ENCODE measurements at regions not wholly inside any gene's neighbourhood (a gene's known extent, or its start where the extent isn't known, plus 50 kb on each side); places are given as distances from the start of the nearest gene placed in this dataset.
"Not testable (repeated sequence)": the region's sequence is repeated elsewhere in the genome, so short reads cannot be mapped to it uniquely, and the experiment has no call there.

GRCh38 chr2:89985650-89986049, 1294.2 kb downstream of the RPIA start:
- H3K27ac Mint-ChIP-seq; DNase-seq (ENCODE audit: low spot score in 2 of 2, unreplicated experiment in 2 of 2); H3K4me1 Mint-ChIP-seq; H3K36me3 Mint-ChIP-seq; H3K4me3 Mint-ChIP-seq; H3K27me3 Mint-ChIP-seq (ENCODE audit: low read depth): not testable (repeated sequence)
- H3K9me3 Mint-ChIP-seq = peaks cover 29% of the 10 kb centered on the region

- not testable (repeated sequence) for H3K4me3 Mint-ChIP-seq
- H3K9me3 Mint-ChIP-seq = peaks cover 30% of the 10 kb centered on the region
These were observed 1295.1 kb downstream of the RPIA start for GRCh38 chr2:89986532-89986931.

GRCh38 chr2:89996779-89997178, 1305.3 kb downstream of the RPIA start:
- H3K27me3 Mint-ChIP-seq (ENCODE audit: low read depth) = not testable (repeated sequence)

More at GRCh38 chr2:89986532-89986931, 1295.1 kb downstream of the RPIA start:
- not testable (repeated sequence) for H3K4me1 Mint-ChIP-seq; H3K27ac Mint-ChIP-seq; H3K36me3 Mint-ChIP-seq; H3K27me3 Mint-ChIP-seq (ENCODE audit: low read depth); DNase-seq (ENCODE audit: low spot score in 2 of 2, unreplicated experiment in 2 of 2)

DNA sequence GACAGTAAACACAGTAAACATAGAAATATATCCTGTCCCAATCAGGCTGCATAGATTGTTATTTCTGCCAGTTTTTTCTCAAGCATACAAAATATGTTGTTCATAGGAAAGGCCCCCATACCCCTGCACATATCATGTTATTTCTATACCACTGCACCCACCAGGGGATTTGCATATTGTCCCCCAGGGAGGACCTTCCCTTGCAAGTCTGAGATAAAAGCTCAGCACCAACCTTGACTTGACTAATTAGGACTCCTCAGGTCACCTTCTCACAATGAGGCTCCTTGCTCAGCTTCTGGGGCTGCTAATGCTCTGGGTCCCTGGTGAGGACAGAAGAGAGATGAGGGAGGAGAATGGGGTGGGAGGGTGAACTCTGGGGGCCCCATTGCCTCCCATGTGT, 1313.1 kb downstream of the RPIA start:
- not testable (repeated sequence) for H3K36me3 Mint-ChIP-seq; DNase-seq (ENCODE audit: low spot score in 2 of 2, unreplicated experiment in 2 of 2); H3K4me3 Mint-ChIP-seq; H3K27ac Mint-ChIP-seq; H3K4me1 Mint-ChIP-seq; H3K27me3 Mint-ChIP-seq (ENCODE audit: low read depth)
- H3K9me3 Mint-ChIP-seq = peaks cover 11% of the 10 kb centered on the region

More at GRCh38 chr2:89996779-89997178, 1305.3 kb downstream of the RPIA start:
- not testable (repeated sequence) for DNase-seq (ENCODE audit: low spot score in 2 of 2, unreplicated experiment in 2 of 2); H3K4me3 Mint-ChIP-seq; H3K27ac Mint-ChIP-seq; H3K4me1 Mint-ChIP-seq; H3K36me3 Mint-ChIP-seq
- peaks cover 19% of the 10 kb centered on the region for H3K9me3 Mint-ChIP-seq

DNA sequence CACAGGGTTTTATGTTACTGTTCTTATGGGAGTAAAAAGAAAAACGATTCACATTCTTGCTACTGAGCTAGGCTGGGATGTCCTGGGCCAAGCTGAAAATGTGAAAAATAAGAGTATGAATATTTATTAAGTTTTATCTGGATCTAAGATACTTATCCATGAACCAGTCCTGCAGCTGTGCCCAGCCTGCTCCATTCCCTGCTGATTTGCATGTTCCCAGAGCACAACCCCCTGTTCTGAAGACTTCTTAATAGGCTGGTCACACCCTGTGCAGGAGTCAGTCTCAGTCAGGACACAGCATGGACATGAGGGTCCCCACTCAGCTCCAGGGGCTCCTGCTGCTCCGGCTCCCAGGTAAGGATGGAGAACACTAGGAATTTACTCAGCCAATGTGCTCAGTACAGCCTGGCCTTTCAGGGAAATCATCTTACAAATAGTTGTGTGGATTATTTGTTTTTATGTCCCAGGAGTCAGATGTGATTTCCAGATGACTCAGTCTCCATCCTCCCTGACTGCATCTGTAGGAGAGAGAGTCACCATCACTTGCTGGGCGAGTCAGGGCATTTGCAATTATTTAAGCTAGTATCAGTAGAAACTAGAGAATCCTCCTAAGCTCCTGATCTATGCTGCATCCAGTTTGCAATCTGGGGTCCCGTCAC, 1319.1 kb downstream of the RPIA start:
- not testable (repeated sequence) for H3K27ac Mint-ChIP-seq; DNase-seq (ENCODE audit: low spot score in 2 of 2, unreplicated experiment in 2 of 2); H3K9me3 Mint-ChIP-seq; H3K4me3 Mint-ChIP-seq; H3K4me1 Mint-ChIP-seq; H3K27me3 Mint-ChIP-seq (ENCODE audit: low read depth); H3K36me3 Mint-ChIP-seq

- not testable (repeated sequence) for H3K4me3 Mint-ChIP-seq; H3K4me1 Mint-ChIP-seq; H3K27me3 Mint-ChIP-seq (ENCODE audit: low read depth); H3K36me3 Mint-ChIP-seq; H3K27ac Mint-ChIP-seq; DNase-seq (ENCODE audit: low spot score in 2 of 2, unreplicated experiment in 2 of 2); H3K9me3 Mint-ChIP-seq
These were observed 1319.6 kb downstream of the RPIA start for GRCh38 chr2:90011101-90011443.

GRCh38 chr2:90019908-90020307, 1328.4 kb downstream of the RPIA start:
- not testable (repeated sequence) for H3K36me3 Mint-ChIP-seq; DNase-seq (ENCODE audit: low spot score in 2 of 2, unreplicated experiment in 2 of 2); H3K27ac Mint-ChIP-seq; H3K4me1 Mint-ChIP-seq; H3K27me3 Mint-ChIP-seq (ENCODE audit: low read depth); H3K4me3 Mint-ChIP-seq
- peaks cover 15% of the 10 kb centered on the region for H3K9me3 Mint-ChIP-seq

DNA sequence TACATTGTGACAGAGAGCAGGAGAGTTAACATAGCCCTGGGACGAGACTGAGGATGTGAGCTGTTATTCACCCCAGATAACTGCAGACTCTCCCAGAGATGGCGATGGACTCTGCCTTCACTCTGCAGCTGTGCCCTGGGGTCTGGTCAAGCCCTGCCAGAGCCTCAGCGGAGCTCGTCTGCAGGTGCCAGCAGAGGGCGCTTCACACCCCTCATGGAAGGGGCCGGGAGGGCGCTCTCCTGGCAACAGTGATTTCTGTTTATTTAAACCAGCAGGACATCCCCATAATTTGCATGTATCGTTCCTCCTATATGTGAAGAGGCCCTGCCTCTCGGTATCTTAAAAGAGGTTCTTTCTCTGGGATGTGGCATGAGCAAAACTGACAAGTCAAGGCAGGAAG, 1329.8 kb downstream of the RPIA start:
- not testable (repeated sequence) for DNase-seq (ENCODE audit: low spot score in 2 of 2, unreplicated experiment in 2 of 2); H3K27ac Mint-ChIP-seq; H3K27me3 Mint-ChIP-seq (ENCODE audit: low read depth); H3K4me1 Mint-ChIP-seq; H3K36me3 Mint-ChIP-seq; H3K4me3 Mint-ChIP-seq
- peaks cover 12% of the 10 kb centered on the region for H3K9me3 Mint-ChIP-seq

- H3K27ac Mint-ChIP-seq; H3K27me3 Mint-ChIP-seq (ENCODE audit: low read depth); H3K9me3 Mint-ChIP-seq; H3K4me1 Mint-ChIP-seq; DNase-seq (ENCODE audit: low spot score in 2 of 2, unreplicated experiment in 2 of 2); H3K4me3 Mint-ChIP-seq; H3K36me3 Mint-ChIP-seq: not testable (repeated sequence)
These were observed 1335.8 kb downstream of the RPIA start for GRCh38 chr2:90027231-90027643.

GRCh38 chr2:90028381-90029079, 1337.1 kb downstream of the RPIA start:
- H3K9me3 Mint-ChIP-seq; H3K36me3 Mint-ChIP-seq; H3K27ac Mint-ChIP-seq; H3K4me1 Mint-ChIP-seq; H3K4me3 Mint-ChIP-seq; H3K27me3 Mint-ChIP-seq (ENCODE audit: low read depth); DNase-seq (ENCODE audit: low spot score in 2 of 2, unreplicated experiment in 2 of 2): not testable (repeated sequence)

- not testable (repeated sequence) for H3K4me1 Mint-ChIP-seq; H3K27ac Mint-ChIP-seq; DNase-seq (ENCODE audit: low spot score in 2 of 2, unreplicated experiment in 2 of 2); H3K36me3 Mint-ChIP-seq; H3K9me3 Mint-ChIP-seq; H3K4me3 Mint-ChIP-seq; H3K27me3 Mint-ChIP-seq (ENCODE audit: low read depth)
These were observed 1337.6 kb downstream of the RPIA start for GRCh38 chr2:90029080-90029428.

DNA sequence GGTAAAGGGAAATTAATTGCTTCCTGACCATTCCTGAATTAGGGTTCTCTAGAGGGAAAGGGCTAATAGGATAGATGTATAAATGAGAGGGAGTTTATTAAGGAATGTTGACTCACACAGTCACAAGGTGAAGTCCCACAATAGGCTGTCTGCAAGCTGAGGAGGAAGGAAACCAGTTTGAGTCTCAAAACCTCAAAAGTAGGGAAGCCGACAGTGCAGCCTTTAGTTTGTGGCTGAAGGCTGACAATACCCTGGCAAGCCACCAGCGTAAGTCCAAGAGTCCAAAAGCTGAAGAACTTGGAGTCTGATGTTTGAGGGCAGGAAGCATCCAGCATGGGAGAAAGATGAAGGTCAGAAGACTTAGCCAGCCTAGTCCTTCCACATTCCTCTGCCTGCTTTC, 1340.8 kb downstream of the RPIA start:
- not testable (repeated sequence) for H3K4me3 Mint-ChIP-seq; H3K4me1 Mint-ChIP-seq; H3K27ac Mint-ChIP-seq; H3K36me3 Mint-ChIP-seq; H3K27me3 Mint-ChIP-seq (ENCODE audit: low read depth); DNase-seq (ENCODE audit: low spot score in 2 of 2, unreplicated experiment in 2 of 2)
- peaks cover 11% of the 10 kb centered on the region for H3K9me3 Mint-ChIP-seq

DNA sequence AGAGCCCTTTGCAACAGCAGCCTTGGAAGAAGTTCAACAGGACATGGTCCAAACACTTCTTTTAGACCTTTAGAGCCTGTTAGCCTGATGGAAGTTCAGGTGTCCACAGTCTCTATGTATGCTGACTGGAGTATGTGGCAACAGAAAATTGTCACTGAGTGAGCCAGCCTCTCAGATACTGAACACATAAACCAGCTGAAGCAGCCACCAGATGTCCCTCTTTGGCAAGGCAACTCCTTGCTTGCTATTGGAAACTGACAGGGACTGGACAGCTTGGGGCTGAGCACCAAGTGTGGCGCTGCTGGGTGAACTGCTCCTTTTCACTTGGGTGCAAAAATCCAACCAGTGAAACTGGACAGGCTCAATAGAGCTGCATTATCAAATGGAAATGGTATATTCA, 1344.9 kb downstream of the RPIA start:
- H3K4me3 Mint-ChIP-seq = not testable (repeated sequence)

GRCh38 chr2:90039093-90039492, 1347.6 kb downstream of the RPIA start:
- peaks cover 16% of the 10 kb centered on the region for H3K9me3 Mint-ChIP-seq
- not testable (repeated sequence) for DNase-seq (ENCODE audit: low spot score in 2 of 2, unreplicated experiment in 2 of 2); H3K4me3 Mint-ChIP-seq; H3K27me3 Mint-ChIP-seq (ENCODE audit: low read depth); H3K36me3 Mint-ChIP-seq; H3K4me1 Mint-ChIP-seq; H3K27ac Mint-ChIP-seq

More for the DNA sequence above, 1344.9 kb downstream of the RPIA start:
- not testable (repeated sequence) for H3K36me3 Mint-ChIP-seq; H3K27ac Mint-ChIP-seq; H3K27me3 Mint-ChIP-seq (ENCODE audit: low read depth); H3K9me3 Mint-ChIP-seq; H3K4me1 Mint-ChIP-seq; DNase-seq (ENCODE audit: low spot score in 2 of 2, unreplicated experiment in 2 of 2)

- H3K36me3 Mint-ChIP-seq; H3K27ac Mint-ChIP-seq; DNase-seq (ENCODE audit: low spot score in 2 of 2, unreplicated experiment in 2 of 2); H3K4me1 Mint-ChIP-seq; H3K4me3 Mint-ChIP-seq; H3K27me3 Mint-ChIP-seq (ENCODE audit: low read depth): not testable (repeated sequence)
- H3K9me3 Mint-ChIP-seq = peaks cover 34% of the 10 kb centered on the region
These were observed 1356.3 kb downstream of the RPIA start for GRCh38 chr2:90047776-90048175.

Data from mesothelial cell of epicardium (in vitro differentiated cells).